ENCODE measurements at regions not wholly inside any gene's neighbourhood (a gene's known extent, or its start where the extent isn't known, plus 50 kb on each side); places are given as distances from the start of the nearest gene placed in this dataset.
A peak's percentile ranks its signal among the peaks of the same experiment; 100 is the strongest.

DNA sequence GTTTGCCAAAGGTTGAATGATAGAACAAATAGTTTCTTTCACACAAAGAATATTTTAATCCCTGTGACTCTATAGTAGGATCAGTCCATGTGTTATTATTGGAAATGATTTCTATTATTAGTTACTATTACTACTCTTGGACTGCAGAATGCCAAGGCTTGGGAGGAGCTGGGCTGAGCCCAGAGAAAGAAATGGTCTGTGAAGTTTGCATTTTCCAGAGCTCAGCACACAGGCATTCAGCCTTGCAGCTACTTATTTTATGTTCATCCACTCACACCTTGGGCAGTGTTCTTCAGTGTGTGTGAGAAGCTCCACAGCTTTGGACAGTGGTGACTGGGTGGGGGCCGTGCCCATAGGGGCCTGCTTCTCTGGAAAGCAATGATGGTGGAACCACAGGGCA lies 583.1 kb downstream of the CCDC171 start:
- no peak for DNase-seq

DNA sequence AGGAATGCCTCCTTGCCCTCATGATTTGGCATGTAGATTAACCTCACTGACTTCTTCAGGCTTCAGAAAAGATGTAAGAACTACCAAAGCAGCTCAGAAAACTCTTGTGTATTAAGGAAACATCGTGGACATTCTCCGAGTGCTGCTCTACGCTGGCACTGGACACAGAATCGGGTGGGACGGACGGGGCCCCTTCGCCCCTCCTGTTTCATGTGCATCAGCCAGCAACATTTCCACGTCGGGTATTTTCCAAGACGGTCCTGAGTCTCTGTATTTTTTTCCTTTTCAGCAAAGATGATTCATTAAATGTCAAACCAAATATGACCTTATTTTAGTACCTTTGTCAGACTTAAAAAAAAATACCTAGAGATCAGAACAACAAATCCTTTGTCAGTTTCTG lies 583.6 kb downstream of the CCDC171 start:
- DNase-seq, result no peak

DNA sequence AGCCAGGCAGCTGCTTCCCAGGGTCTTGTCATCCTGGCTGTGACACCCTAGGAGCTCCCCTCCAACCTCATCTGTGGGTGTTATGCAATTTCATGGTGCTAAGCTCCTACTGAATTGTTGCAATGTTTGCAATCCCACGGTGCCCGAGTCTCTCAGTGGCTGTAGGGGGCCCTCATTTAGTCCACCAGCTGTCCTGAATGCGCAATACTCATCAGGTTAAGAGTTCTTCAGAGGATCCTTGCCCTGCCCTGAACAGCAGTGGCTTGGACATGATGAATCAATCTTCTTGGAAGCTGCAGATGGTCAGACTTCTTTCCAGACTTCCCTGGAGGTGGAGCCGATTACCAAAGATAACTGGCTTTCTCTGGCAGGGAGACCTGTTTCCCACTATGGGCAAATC lies 584.1 kb downstream of the CCDC171 start:
- no peak for DNase-seq

DNA sequence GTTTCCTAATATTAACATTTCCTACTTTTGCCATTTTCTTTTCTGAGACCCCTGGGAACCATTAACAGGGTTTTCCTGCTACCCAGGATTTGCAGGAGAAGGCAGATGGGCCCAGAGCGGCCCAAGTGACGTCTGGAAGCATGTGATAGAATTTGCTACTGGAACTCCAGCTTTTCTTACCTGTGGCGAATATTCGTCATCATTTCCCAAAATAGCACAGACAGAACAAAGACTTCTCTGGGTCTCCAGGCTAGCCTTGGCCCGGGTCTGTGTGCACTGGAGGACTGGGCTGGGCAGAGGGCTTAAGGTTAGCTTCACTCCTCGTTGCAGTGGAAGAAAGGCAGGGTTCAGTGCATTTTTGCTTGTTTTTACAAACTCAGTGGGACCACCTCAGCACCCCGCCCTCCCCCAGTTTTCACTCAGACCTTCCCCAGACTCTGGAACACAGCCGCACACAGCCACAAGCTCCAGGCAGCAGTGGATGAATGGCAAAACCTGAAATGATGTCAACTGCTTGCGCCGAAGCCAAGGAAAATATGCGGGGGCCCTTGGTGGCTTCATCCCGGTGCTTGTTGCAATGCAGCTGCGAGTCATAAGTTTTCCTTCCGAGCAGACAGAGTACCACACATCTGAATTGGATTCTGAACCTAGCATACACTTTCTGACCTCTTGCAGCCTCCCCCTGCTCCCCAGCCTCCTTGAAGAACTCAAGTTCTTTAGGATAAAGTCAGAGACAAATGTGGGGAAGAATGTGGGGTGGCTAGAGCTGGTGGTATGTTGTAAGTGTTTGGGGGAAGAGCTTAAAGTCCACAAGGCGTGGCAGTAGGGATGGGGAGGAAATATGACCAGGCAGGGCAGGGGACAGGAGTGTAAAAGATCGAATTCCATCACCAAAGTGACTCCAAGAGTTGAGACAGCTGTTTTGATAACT lies 586.0 kb downstream of the CCDC171 start:
- no peak for DNase-seq

DNA sequence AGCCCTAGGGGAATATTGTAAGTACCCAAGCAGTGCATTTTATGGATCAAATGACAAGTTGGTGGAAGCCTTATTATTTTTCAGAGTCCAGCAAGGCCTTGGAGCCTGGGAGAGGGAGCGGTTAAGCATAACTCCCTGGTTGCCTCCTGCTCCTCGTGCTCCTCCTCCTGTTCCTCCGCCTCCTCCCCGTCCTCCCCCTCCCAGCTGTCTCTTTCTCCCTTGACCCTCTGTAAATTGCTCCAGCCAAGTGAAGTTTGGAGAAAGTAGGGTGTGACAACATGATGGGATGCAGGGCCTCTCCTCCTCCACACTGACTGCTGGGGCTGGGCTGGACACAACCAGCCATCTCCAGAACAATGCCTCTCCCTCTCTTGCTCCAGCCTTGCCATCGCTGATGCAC lies 586.9 kb downstream of the CCDC171 start:
- DNase-seq, result no peak

DNA sequence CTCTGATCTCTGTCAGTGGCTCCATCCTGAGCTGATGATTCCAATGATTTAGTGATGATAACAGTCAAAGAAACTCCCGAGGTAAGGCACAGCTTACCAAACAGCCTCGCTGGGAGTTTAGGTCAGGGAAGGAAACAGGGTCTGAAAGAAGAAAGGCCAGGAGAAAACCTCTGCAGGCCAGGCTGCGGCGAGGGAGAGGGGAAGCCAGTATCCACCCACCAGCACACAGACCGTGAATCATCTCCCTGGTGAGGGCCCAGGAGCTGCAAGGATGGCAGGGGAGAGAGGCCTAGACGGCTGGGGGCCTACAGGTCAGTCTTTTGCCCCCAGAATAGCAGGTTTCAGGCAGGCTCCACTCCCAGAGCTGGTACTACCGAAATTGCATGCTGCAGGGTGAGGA lies 590.5 kb downstream of the CCDC171 start:
- DNase-seq, result no peak

DNA sequence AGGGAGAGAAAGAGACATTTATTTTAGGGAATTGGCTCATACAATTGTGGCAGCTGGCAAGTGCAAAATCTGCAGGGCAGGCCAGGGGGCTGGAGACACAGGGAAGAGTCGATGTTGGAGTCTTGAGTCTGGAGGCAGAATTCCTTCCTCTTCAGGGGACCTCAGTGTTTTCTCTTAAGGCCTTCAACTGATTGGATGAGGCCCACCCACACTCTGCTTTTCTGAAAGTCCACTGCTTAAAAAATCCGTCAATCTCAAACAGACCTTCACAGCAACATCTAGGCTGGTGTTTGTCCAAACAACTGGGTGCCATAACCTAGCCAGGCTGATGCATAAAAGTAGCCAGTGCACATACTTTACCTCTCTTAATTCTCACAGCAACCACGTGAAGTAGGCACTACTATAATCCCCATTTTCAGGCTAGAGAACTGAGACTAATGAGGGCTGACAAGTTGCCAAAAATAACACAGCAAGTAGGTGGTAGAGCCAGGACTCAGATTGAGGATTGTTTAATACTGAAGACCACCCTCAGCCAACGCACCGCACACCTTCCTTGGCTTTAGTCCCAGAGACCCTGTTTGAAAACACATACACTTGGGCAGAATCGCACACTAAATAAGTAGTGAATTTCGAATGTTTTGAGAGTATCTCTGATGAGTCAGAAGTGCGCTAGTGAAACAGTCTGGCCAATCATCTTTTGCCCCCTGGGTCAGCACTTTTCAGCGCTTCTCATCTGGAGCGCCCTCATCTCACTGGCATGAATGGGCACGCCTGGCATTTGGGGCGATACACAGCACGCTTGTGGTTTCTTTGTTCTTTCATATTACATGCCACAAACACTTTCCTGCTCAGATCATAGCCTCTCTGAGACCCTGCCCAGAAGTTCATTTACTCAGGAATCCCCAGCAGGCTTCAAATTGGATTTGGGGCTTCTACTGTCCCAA lies 591.4 kb downstream of the CCDC171 start:
- DNase-seq, result no peak

DNA sequence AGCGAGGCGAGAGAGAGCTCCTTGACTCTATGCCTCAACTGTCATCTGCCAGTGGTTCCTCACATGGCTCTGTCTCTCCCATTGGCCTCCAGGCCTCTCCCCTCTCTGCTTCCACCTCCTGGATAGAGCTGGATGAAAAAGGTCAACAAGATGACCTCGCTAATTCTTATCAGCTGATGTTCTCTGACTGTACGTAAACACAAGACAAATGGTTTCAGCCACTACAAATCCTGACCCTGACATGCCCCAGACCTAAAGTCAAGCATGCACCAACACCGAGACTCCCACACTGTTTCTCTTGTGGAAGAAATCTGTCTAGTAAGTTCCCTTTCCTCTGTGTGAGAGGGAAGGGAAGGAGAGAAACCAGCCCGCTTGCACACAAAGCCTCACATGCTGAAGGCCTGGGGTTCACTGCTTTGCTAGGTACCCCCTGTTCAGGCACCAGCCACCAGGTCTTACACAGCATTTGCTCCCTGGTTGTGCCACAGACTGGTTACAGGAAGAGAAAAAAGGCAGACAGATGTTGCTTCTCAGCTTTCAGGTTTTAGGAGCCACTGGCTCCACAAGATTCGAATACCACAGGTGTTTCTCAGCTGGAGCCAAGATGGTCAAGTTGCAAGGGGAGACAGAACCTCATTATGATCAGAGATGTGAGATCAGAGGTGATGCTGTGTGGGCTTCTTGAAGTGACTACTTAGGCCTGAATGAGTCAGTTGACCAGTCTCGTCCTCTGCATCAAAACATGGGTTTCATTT lies 592.5 kb downstream of the CCDC171 start:
- no peak for DNase-seq

DNA sequence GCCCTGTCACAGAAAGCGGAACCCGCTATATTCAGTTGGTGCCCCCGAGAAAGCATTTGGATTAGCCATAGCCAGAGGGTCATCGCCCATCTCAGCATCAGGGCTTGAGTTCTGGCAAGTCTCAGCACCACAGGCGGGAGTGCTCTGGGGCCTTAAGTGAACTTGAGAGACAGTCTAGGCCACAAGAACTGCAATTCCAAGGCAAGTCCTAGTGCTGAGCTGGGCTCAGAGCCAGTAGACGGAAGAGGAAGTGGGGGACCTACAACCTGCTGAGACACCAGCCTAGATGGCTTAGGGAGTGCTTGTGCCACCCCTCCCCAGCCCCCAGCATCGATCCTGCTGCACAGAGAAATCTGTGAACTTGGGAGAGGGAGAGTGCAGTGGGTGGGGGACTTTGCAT lies 594.9 kb downstream of the CCDC171 start:
- DNase-seq, result no peak

DNA sequence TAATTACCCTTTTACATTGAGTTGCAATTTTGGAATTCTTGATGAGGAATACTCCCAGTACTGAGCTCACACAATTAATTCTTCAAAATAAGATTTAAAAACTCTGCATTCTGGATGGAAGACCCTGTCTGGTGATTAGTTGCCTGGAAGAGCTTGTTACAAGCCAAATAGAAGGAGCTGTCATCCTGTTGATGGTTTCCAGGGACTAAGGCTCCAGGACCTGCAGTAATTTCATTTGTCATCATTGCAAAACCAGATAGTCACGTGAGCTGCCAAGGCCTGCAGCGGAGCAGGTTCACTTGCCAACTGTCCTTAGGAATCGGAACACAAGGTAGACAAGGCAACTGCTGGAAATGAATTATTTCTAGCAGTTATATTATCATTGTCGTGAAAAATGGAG lies 597.7 kb downstream of the CCDC171 start:
- no peak for DNase-seq

DNA sequence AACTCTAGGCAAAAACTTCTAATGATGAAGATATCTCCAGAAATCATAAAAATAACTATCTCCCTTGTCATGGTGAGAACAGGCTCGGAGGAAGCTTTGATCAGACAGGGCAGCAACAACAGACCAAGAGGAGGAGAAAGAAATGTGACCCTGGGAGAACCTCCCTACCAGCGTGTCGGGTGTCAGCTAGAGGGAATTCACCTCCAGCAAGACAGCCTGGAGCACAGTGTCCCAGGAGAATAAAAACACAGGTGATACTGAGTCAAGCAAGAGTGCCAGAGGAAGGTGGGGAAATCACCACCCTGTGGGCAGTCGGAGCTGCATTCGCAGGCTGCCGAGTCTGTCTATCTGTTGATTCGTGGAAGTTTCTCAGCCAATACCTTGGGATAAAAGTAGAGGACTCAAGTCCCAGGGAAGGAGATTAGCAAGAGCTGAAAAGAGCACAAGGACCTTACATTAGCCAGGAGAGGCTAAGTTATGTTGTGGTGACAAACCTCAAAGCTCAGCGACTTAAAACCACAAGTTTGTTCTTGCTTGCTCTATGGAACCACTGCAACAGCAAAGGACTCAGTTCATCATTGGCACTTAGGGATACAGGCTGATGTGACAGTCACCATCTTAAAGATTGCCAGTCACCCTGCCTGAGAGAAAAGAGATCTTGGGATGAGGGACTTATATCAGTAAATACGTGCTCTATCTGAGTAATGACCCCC lies 598.3 kb downstream of the CCDC171 start:
- no peak for DNase-seq

DNA sequence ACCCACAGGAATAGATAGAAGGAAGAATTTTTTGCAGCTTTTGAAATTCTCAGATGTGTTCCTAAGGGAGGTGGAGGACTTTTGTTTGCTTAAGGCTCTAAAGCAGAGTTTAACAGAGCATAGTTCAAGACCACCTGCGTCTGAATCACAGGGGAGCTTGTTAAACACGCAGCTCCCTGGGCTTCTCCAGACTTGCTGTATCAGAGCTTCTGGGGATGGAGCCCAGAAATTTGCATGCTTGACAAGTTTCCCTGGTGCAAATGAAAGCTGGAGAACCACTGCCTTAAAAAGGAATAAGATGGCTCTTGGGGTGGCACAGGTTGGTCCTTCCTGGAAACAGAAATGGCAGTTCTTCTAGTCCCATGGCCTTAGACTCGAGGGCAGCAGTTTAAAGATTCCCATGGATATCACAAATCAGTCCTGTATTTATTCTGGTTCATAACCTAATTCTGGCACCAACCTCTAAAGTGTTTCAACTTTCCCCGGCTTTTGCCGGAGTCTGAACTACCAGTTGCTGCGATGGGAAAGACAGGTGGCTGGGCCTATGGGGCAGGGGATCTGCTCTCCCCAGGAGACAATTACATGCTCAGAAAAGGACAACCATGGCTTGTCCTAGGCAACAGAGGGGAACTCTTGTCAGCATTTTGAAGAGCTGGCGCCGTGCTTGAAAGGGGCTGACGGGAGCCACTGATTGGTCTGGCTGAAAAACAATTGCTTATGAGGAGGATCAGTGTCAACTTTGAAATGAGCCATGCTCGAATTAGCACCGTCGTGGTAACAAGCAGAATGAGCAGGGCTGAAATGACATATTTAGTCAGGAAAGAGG lies 599.6 kb downstream of the CCDC171 start:
- DNase-seq, result no peak

DNA sequence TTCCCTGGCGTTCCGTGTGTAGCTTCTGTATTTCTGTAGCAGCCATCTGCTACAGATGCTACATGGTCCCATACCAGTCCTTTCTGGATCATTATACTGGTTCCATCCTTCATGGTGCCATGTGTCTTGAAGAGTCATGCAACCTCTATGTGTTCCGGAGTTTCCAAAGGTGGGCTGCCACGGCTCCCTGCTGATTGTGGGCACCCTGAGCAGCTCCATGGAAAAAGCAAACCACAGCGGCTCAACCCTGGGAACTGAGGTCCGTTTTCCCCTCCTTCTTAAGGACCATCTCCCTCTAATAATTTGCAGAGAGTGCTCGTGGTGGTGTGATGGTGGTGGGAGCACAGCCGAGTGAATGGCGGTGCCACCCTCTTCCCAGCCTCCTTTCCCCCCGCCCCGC lies 600.4 kb downstream of the CCDC171 start:
- DNase-seq, result no peak

DNA sequence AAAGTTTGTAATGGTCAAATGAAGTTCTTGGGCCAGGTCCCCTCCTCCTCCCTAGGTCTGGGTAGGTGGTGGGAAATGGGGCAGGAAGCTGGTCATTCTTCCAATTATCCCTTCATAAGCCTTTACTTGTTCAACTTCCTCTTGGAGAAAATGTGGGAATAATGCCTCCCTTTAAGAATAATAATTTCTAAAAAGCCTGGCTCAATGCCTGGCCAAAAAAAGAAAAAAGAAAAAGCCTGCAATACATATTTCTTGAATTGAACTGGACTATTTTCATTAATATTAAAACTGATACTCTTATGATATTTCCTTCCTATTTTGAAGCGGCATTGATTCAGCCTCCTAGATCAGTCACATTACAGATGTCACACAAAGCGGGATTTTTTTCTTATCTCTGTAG lies 600.9 kb downstream of the CCDC171 start:
- DNase-seq, result no peak

DNA sequence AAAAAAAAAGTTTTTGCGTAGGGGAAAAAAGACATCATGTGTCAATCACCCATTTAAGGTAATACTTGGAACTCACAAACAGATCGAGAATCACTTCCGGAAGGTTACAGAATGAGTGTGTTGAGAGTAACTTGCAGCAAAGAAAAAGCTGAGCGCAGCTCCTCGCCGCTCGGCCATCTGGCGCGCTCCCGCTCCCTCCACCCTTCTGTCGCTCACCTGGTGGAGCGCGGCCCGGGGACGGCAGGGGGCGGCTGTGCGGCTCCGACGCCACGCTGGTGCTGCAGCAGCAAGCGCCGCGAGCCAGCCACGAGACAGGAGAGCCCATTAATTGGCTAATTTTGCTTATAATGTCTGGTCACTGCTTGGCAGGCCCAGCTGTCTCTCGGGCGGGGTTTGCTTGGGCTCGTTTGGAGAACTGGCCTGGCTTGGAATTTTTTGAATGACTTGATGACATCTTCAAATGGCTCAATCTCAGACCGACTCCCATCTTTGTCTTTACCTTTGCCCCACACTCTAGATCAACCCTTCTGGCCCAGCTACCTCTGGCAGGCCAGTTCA lies 601.8 kb downstream of the CCDC171 start:
- peak; percentile 49 for DNase-seq

DNA sequence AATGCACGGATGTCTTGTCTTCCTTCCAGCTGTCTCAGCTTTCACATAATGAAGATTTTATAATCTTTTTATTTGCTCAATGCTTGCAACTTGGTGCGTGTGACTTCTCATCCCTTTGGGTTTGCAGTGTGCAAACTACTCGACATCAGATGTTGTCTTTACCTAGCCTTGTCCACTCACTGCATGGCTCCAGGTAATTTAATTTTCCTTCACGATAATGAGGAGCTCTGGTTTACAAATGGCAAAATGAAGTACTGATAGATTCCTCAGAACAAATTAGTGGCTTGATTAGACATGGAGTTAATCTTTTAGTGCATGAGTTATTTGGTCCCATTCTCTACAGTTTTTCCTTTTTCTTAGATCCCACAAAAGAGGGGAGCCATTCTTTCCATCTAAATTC lies 603.0 kb downstream of the CCDC171 start:
- DNase-seq, result no peak

DNA sequence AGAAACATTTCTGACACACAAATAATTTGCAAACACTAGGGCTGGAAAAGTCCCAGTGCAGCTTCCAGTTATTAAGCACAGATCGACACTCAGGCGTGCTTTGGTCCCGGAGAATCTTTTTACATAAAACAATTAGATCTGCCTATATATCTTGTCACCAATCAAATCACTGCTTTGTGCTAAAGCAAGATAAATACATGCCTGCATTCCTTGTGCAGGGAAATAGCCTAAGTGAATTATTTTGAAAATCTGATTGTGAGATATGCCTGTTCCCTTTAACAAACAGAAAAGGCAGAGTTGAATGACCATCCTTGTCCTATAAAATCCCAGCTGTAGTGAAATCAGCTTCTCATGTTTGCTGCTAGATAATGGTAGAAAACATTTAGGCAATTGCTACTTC lies 604.4 kb downstream of the CCDC171 start:
- no peak for DNase-seq

DNA sequence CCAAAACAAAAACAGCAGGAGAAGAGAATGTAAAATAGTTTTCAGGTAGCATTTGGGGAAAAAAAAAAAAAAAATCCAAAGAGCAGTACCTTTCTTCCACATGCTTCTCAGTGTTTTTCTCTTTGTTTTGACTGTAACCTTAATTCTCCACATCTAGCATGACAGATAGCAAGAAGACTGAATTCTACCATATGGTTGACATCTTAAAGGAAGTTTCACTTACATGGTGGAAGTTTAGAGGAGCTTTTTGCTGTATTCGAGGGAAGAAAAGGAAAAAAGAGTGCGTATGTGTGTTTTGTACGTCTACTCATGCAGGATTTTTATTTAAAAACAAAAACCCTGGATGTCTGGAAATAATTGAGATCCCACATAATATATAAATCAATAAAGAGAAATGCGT lies 604.8 kb downstream of the CCDC171 start:
- DNase-seq, result no peak

DNA sequence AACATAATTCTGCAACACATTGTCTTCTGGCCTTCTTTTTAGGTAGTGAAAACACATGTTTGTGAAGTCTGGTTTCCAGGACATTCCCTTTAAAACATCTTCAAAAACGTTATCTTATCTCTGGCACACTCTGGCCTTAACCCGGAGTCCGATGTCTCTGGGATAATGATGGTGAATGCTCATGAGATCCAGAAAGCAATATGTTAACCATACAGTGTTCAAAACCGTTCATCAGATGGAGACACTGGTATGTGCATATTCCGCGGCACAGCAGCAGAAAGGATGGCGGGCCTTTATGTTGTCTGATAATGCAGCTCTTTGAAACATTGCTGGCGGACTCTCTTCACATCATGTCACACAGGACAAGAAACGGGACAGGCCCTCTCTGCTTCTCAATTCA lies 605.2 kb downstream of the CCDC171 start:
- DNase-seq, result no peak

DNA sequence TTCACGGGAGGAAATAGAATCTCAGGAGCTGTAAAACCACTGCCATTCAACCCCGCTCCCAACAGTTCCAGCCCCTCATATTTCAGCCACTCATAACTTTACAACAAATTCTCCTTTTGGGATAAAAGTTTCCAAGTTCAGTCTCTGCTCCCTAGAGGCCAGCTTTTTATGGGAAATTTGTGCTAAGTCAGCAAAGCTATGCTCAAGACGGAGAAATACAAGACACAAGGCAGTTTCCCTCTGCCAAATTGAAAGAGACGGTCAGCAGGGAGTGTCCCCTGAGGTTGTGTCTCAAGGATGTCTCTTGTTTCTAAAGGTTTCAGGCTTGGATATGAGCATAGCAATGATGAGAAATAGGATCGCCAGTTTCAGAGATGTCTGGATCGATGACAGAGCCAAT lies 608.6 kb downstream of the CCDC171 start:
- DNase-seq, result no peak

DNA sequence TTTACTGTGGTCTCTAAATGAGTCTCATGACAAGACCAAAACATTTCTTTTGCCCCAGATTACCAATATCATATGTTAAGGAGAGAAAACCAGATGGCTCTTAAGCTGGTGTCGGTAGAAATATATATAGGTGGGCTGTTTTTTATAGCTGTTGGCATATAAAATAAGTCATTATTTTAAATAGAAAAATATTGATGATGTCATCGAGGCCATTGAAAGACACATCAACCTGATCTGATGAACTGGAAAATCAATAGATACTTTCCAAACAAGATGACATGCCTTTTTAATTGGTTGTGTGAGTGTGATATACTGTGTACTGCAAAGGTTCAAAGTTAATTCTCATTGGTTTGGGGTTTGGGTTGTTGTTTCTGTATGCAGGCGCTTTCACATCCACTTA lies 617.3 kb downstream of the CCDC171 start:
- DNase-seq, result no peak

Measured in activated CD4-positive, alpha-beta T cell treated with anti-CD3 and anti-CD28 coated beads, Interleukin-10, Interleukin-2, amounts not matched to agents 100 ng/mL and 50 ng/mL, durations not matched to agents 16 hours and 8 hours (primary cell).